Spleen (tissue), 11 donors: ENCODE measurements at regions not wholly inside any gene's neighbourhood (a gene's known extent, or its start where the extent isn't known, plus 50 kb on each side); places are given as distances from the start of the nearest gene placed in this dataset.

Source experiments
- DNase-seq: peaks from one replicate; pipeline ENCODE4 v3.0.0-alpha.2; 2020
- H3K27ac ChIP-seq, 8 donors: fragments of 200-600 bp; sonication (generic) in 7 of 8; 1 replicate in 4 of 8; 2 replicates in 4 of 8; pipeline versions ENCODE4 v1.5.0 to v1.8.0; 2016 to 2021; ENCODE audit warnings: inconsistent platforms in 4 of 8, mild to moderate bottlenecking in 4 of 8, moderate library complexity in 1 of 8
- H3K27me3 ChIP-seq, 7 donors: fragments of 200-600 bp; sonication (generic) in 6 of 7; replicated peaks in 1 of 7; 1 replicate in 4 of 7; 2 replicates in 3 of 7; pipeline versions ENCODE4 v1.5.0 to v1.8.0; 2016 to 2021; ENCODE audit warnings: inconsistent platforms in 3 of 7, mild to moderate bottlenecking in 1 of 7
- H3K36me3 ChIP-seq, 6 donors: fragments of 200-600 bp; sonication (generic) in 5 of 6; 1 replicate in 4 of 6; 2 replicates in 2 of 6; pipeline versions ENCODE4 v1.5.0 to v1.8.0; 2016 to 2021; ENCODE audit warnings: inconsistent platforms in 2 of 6
- H3K4me1 ChIP-seq, 6 donors: fragments of 200-600 bp; sonication (generic) in 5 of 6; 1 replicate in 3 of 6; 2 replicates in 3 of 6; pipeline versions ENCODE4 v1.5.0 to v1.8.0; 2016 to 2021; ENCODE audit warnings: inconsistent platforms in 3 of 6
- H3K4me3 ChIP-seq, 8 donors: fragments of 200-600 bp; sonication (generic) in 7 of 8; 1 replicate in 4 of 8; 2 replicates in 4 of 8; pipeline versions ENCODE4 v1.5.0 to v1.8.0; 2016 to 2021; ENCODE audit warnings: inconsistent platforms in 4 of 8, mild to moderate bottlenecking in 4 of 8, moderate library complexity in 2 of 8
- H3K9me3 ChIP-seq, 8 donors: fragments of 200-600 bp; sonication (generic) in 7 of 8; 1 replicate in 4 of 8; 2 replicates in 4 of 8; pipeline versions ENCODE4 v1.5.0 to v1.8.0; 2016 to 2021; ENCODE audit warnings: inconsistent platforms in 4 of 8
- CTCF ChIP-seq, 11 experiments: fragments of 200-600 bp in 7 of 11; fragments of 450-650 bp in 4 of 11; sonication (generic) in 4 of 11; IDR thresholded peaks in 8 of 11; conservative IDR thresholded peaks in 3 of 11; 1 replicate in 7 of 11; 2 replicates in 4 of 11; pipeline versions ENCODE4 v1.4.0 to v1.8.0; 2016 to 2021; ENCODE audit warnings: antibody characterized with exemption in 11 of 11, inconsistent platforms in 4 of 11, mild to moderate bottlenecking in 1 of 11
- WGBS, 5 donors: extraction: QIAGEN DNeasy Blood & Tissue Kit in 3 of 5; methylation state at CpG; one replicate each; pipeline versions ENCODE4 v1.1.5 to v1.1.7; 2013 to 2018; 5-methylcytosine and 5-hydroxymethylcytosine counted together
- intact Hi-C: fragments of 100-400 bp; cut with DNase I; formaldehyde crosslinking; loops from one replicate; pipeline ENCODE4 v1.15.0; 2023; ENCODE audit warnings: low total_unique reads
- donor health status: healthy with polysubstance abuse.
- donor health status: DM: no; HTN: no; CAD: no; lungs with moderate emphysema.
- donor health status: DM: no; HTN: no; CAD: no.
- donor health status: Bipolar disorder and iron deficiency.
- donor health status: healthy.
- donor health status: DM: no; HTN: no; CAD: no.
- donor health status: DM: yes; HTN: yes; CAD: no.

- H3K36me3 ChIP-seq: no peaks in the 10 kb centered on the region
- no peak for DNase-seq
- no peaks in the 10 kb centered on the region for H3K27me3 ChIP-seq
- H3K4me3 ChIP-seq: no peak overlapping the region
- H3K27ac ChIP-seq: no peak overlapping the region
- TF ChIP-seq CTCF (IDR thresholded peaks at IDR 0.05 in 8 of 11, conservative IDR thresholded peaks at IDR 0.05 in 3 of 11): no peak
- H3K4me1 ChIP-seq: no peaks in the 10 kb centered on the region
- intact Hi-C loops: no loop called here
- H3K9me3 ChIP-seq: no peaks in the 10 kb centered on the region
- 89 to 98% (median 93%) methylated on average over 3 of the region's 3 CpGs for WGBS, 5 donors
These were observed 417.7 kb downstream of the AR start for GRCh38 chrX:67961516-67961915.
